Prostate gland (tissue), 2 donors: ENCODE measurements at regions not wholly inside any gene's neighbourhood (a gene's known extent, or its start where the extent isn't known, plus 50 kb on each side); places are given as distances from the start of the nearest gene placed in this dataset.

Experiments
- POLR2AphosphoS5 ChIP-seq: sonication (generic); formaldehyde crosslinking; IDR thresholded peaks from one replicate; pipeline ENCODE4 v1.6.1; 2017; ENCODE audit warnings: antibody characterized with exemption
- TF ChIP-seq, protein P1 (sequence below), 4 experiments: fragments of 200-600 bp in 2 of 4; fragments of 450-650 bp in 2 of 4; sonication (generic) in 2 of 4; IDR thresholded peaks; 1 replicate in 3 of 4; 2 replicates in 1 of 4; pipeline ENCODE4 v1.5.1; 2016 to 2019; ENCODE audit warnings: antibody characterized with exemption in 4 of 4, mild to moderate bottlenecking in 2 of 4, moderate library complexity in 2 of 4

DNA sequence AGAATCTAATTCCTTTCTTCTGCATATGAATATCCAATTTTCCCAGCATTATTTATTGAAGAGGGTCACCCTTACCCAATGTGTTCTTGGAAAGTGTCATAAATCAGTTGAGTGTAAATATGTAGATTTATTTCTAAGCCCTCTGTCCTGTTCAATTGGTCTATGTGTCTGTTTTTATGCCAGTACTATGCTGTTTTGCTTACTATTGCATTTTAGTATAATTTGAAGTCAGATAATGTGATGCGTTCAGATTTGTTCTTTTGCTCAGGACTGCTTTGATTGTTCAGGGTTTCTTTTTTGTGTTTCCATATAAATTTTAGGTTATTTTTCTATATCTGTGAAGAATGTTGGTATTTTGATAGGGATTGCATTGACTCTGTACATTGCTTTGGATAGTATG is 420.4 kb upstream of the MIS18BP1 start:
- TF ChIP-seq, protein P1, sequence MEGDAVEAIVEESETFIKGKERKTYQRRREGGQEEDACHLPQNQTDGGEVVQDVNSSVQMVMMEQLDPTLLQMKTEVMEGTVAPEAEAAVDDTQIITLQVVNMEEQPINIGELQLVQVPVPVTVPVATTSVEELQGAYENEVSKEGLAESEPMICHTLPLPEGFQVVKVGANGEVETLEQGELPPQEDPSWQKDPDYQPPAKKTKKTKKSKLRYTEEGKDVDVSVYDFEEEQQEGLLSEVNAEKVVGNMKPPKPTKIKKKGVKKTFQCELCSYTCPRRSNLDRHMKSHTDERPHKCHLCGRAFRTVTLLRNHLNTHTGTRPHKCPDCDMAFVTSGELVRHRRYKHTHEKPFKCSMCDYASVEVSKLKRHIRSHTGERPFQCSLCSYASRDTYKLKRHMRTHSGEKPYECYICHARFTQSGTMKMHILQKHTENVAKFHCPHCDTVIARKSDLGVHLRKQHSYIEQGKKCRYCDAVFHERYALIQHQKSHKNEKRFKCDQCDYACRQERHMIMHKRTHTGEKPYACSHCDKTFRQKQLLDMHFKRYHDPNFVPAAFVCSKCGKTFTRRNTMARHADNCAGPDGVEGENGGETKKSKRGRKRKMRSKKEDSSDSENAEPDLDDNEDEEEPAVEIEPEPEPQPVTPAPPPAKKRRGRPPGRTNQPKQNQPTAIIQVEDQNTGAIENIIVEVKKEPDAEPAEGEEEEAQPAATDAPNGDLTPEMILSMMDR (IDR thresholded peaks at IDR 0.05) = no peak
- TF ChIP-seq POLR2AphosphoS5 = no peak
